HepG2 (cell line): ENCODE measurements at regions not wholly inside any gene's neighbourhood (a gene's known extent, or its start where the extent isn't known, plus 50 kb on each side); places are given as distances from the start of the nearest gene placed in this dataset.

Experiments
- ATAC-seq: fragments of 200-7000 bp; cut with Tn5 transposase; 3 replicates; pipeline ENCODE4 v1.9.1; 2020; ENCODE audit warnings: mild to moderate bottlenecking, moderate library complexity
- BruUV-seq: library from RNA; stranded (reverse); fragments of 400-500 nt; replicated peaks from 2 replicates; lab custom pipeline; 2021; lab: Mats Ljungman, UMichigan
- CTCF ChIA-PET: fragments of 300-600 bp; formaldehyde crosslinking; extraction: SDS; loops from one replicate; lab custom pipeline; 2021; ENCODE audit warnings: low total read pairs, inconsistent platforms, low intra/inter-chr PET ratio; lab: Yijun Ruan, JAX
- POLR2A ChIA-PET: fragments of 350-600 bp; sonication (Branson Sonifier 250); formaldehyde crosslinking; loops from one replicate; lab custom pipeline; 2020; ENCODE audit warnings: antibody characterized with exemption, inconsistent platforms; lab: Yijun Ruan, JAX
- DNase-seq: peaks from one replicate; pipeline ENCODE4 v3.0.0-alpha.2; 2015; ENCODE audit warnings: low spot score
- FAIRE-seq: peaks from 3 replicates; lab custom pipeline; 2011; peaks lifted over from hg19 to GRCh38; lab: Jason Lieb, UNC
- H2AFZ ChIP-seq: one replicate; pipeline ENCODE4 v1.6.1; 2011; ENCODE audit warnings: low read length, inconsistent platforms
- H3K27ac ChIP-seq: fragments of 300-600 bp; 3 replicates; pipeline ENCODE4 v1.8.0; 2011; ENCODE audit warnings: mixed run types, mild to moderate bottlenecking, mixed read lengths, low read length, inconsistent platforms; ENCODE audit not compliant: insufficient read depth; ENCODE audit errors: extremely low read length
- H3K27me3 ChIP-seq, 2 experiments: fragments of 200-600 bp in 1 of 2; 2 replicates in 1 of 2; 3 replicates in 1 of 2; pipeline versions ENCODE4 v1.6.0 to v1.8.0; 2011; ENCODE audit warnings: low read length in 2 of 2, mild to moderate bottlenecking in 2 of 2, moderate library complexity in 2 of 2, inconsistent platforms in 1 of 2; ENCODE audit not compliant: insufficient read depth in 2 of 2, control insufficient read depth in 1 of 2
- H3K36me3 ChIP-seq, 2 experiments: fragments of 200-600 bp in 1 of 2; replicated peaks in 1 of 2; 2 replicates in 1 of 2; 3 replicates in 1 of 2; pipeline versions ENCODE4 v1.5.1 to v1.8.0; 2011; ENCODE audit warnings: low read length in 2 of 2, inconsistent platforms in 1 of 2; ENCODE audit not compliant: insufficient read depth in 2 of 2, control insufficient read depth in 1 of 2
- H3K4me1 ChIP-seq: 2 replicates; pipeline ENCODE4 v1.5.1; 2012; ENCODE audit warnings: low read length, inconsistent platforms; ENCODE audit not compliant: insufficient read depth
- H3K4me2 ChIP-seq: 2 replicates; pipeline ENCODE4 v1.6.0; 2011; ENCODE audit warnings: low read depth, low read length, inconsistent platforms
- H3K4me3 ChIP-seq, 3 experiments: fragments of 200-600 bp in 1 of 3; sonication (generic), shearing (Covaris generic) in 1 of 3; replicated peaks in 1 of 3; 2 replicates each; pipeline ENCODE4 v1.5.1; 2011 to 2016; ENCODE audit warnings: low read length in 3 of 3, inconsistent platforms in 2 of 3, low read depth in 2 of 3, mild to moderate bottlenecking in 2 of 3, control low read depth in 1 of 3, mixed read lengths in 1 of 3; ENCODE audit not compliant: insufficient read depth in 1 of 3
- H3K79me2 ChIP-seq: one replicate; pipeline ENCODE4 v1.6.1; 2011; ENCODE audit warnings: low read length, inconsistent platforms; ENCODE audit not compliant: insufficient read depth
- H3K9ac ChIP-seq: 2 replicates; pipeline ENCODE4 v1.6.0; 2011; ENCODE audit warnings: mild to moderate bottlenecking, low read depth, low read length, inconsistent platforms; ENCODE audit not compliant: insufficient read depth
- H3K9me3 ChIP-seq: 2 replicates; pipeline ENCODE4 v1.5.1; 2012; ENCODE audit warnings: mild to moderate bottlenecking, low read length
- H4K20me1 ChIP-seq: 2 replicates; pipeline ENCODE4 v1.6.0; 2011; ENCODE audit warnings: inconsistent platforms, mild to moderate bottlenecking, low read length, moderate library complexity; ENCODE audit not compliant: insufficient read depth
- ARNTL ChIP-seq: sonication (generic); formaldehyde crosslinking; IDR thresholded peaks from 2 replicates; pipeline ENCODE4 v1.4.0; 2020; ENCODE audit warnings: mild to moderate bottlenecking, missing genetic modification reagents
- ATF4 ChIP-seq, 2 experiments: fragments of 450-650 bp in 1 of 2; sonication (generic) in 1 of 2; formaldehyde crosslinking; IDR thresholded peaks; 2 replicates each; pipeline versions ENCODE4 v1.5.0 to v1.8.0; 2020 to 2022; ENCODE audit warnings: mild to moderate bottlenecking in 1 of 2, missing genetic modification reagents in 1 of 2
- ATM ChIP-seq: fragments of 450-650 bp; IDR thresholded peaks from 2 replicates; pipeline ENCODE4 v1.7.1; 2017; ENCODE audit warnings: mild to moderate bottlenecking, borderline replicate concordance
- PTBP1 ChIP-seq: fragments of 200-400 bp; formaldehyde crosslinking; IDR thresholded peaks from 2 replicates; pipeline ENCODE4 v1.6.1; 2018; ENCODE audit warnings: low read length, low read depth; ENCODE audit not compliant: poor library complexity, severe bottlenecking
- SYNCRIP ChIP-seq: fragments of 200-400 bp; formaldehyde crosslinking; IDR thresholded peaks from 2 replicates; pipeline ENCODE4 v1.6.1; 2018; ENCODE audit warnings: mild to moderate bottlenecking, low read depth, low read length; ENCODE audit not compliant: insufficient read depth
- ZBTB14 ChIP-seq: sonication (generic); formaldehyde crosslinking; IDR thresholded peaks from 2 replicates; pipeline ENCODE4 v1.4.0; 2020; ENCODE audit warnings: missing genetic modification reagents
- ZMAT5 ChIP-seq: sonication (generic); formaldehyde crosslinking; IDR thresholded peaks from 2 replicates; pipeline ENCODE4 v1.5.0; 2020; ENCODE audit warnings: mild to moderate bottlenecking, low read depth, missing genetic modification reagents, borderline replicate concordance
- WGBS: methylation state at CpG from one replicate; pipeline ENCODE4 v1.1.6; 2017; ENCODE audit warnings: low lambda C conversion rate; 5-methylcytosine and 5-hydroxymethylcytosine counted together
- in situ Hi-C: cut with HindIII; loops from 2 replicates; pipeline ENCODE4 v1.10.0; 2017; ENCODE audit warnings: low pct_unique_long_range_greater_than_20kb; ENCODE audit not compliant: extremely low pct_ligation_motif_present
- intact Hi-C: fragments of 100-400 bp; cut with micrococcal nuclease; formaldehyde crosslinking; loops from one replicate; pipeline ENCODE4 v1.10.0; 2022; ENCODE audit not compliant: unreplicated experiment

GRCh38 chr4:55237839-55238238, 108.2 kb upstream of the SRD5A3 start:
- no peak for FAIRE-seq
- H3K4me3 ChIP-seq = no peak overlapping the region
- no peaks in the 10 kb centered on the region for H3K27me3 ChIP-seq
- in situ Hi-C loops (no loop called here), intact Hi-C loops (no loop called here)
- H3K4me1 ChIP-seq = no peaks in the 10 kb centered on the region
- no peaks in the 10 kb centered on the region for H3K79me2 ChIP-seq
- 1% methylated on average over 2 of the region's 2 CpGs for WGBS
- TF ChIP-seq ATF4 (CRISPR knock-in tag; IDR thresholded peaks at IDR 0.05) (no peak), ZMAT5 (no peak), ATM (no peak), SYNCRIP (no peak), ARNTL (CRISPR knock-in tag) (no peak), PTBP1 (no peak), ZBTB14 (CRISPR knock-in tag) (no peak)
- CTCF ChIA-PET = no interaction called here
- no peak for ATAC-seq
- H3K27ac ChIP-seq = no peak overlapping the region
- H4K20me1 ChIP-seq = no peaks in the 10 kb centered on the region
- H2AFZ ChIP-seq = no peak overlapping the region
- BruUV-seq = no TSS peak
- no peaks in the 10 kb centered on the region for H3K36me3 ChIP-seq
- no peak for DNase-seq
- no peak overlapping the region for H3K4me2 ChIP-seq
- POLR2A ChIA-PET = no interaction called here
- no peaks in the 10 kb centered on the region for H3K9me3 ChIP-seq
- no peak overlapping the region for H3K9ac ChIP-seq
